ENCODE measurements at regions not wholly inside any gene's neighbourhood (a gene's known extent, or its start where the extent isn't known, plus 50 kb on each side); places are given as distances from the start of the nearest gene placed in this dataset.
"Not testable (repeated sequence)": the region's sequence is repeated elsewhere in the genome, so short reads cannot be mapped to it uniquely, and the experiment has no call there.

DNA sequence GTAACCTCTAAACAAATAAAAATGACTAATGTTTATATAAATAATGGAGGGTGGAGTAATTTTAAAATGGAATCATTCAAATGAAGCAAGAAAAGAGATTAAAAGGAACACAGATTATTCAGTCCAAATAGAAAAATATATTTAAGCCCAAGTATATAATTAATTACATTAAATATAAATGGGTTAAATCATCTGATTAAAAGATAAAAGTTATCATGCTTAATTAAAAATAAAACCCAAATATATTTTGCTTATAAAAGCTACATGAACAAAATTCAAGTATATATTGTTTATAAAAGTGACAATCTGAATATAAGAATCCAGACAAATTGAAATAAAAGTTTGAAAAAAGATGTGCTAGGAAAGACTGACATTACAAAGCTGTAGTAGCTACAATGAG lies 63.9 kb upstream of the ACTRT2 start:
- H3K27me3 ChIP-seq: no peaks in the 10 kb centered on the region
- TF ChIP-seq, protein P1, sequence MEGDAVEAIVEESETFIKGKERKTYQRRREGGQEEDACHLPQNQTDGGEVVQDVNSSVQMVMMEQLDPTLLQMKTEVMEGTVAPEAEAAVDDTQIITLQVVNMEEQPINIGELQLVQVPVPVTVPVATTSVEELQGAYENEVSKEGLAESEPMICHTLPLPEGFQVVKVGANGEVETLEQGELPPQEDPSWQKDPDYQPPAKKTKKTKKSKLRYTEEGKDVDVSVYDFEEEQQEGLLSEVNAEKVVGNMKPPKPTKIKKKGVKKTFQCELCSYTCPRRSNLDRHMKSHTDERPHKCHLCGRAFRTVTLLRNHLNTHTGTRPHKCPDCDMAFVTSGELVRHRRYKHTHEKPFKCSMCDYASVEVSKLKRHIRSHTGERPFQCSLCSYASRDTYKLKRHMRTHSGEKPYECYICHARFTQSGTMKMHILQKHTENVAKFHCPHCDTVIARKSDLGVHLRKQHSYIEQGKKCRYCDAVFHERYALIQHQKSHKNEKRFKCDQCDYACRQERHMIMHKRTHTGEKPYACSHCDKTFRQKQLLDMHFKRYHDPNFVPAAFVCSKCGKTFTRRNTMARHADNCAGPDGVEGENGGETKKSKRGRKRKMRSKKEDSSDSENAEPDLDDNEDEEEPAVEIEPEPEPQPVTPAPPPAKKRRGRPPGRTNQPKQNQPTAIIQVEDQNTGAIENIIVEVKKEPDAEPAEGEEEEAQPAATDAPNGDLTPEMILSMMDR (IDR thresholded peaks at IDR 0.05; ENCODE audit: low read depth, low read length): no peak
- H3K36me3 ChIP-seq: no peaks in the 10 kb centered on the region
- no peak for DNase-seq (ENCODE audit: low read depth in 1 of 2, low spot score in 1 of 2)
- H3K27ac ChIP-seq: no peak overlapping the region
- H3K9me3 ChIP-seq (ENCODE audit: low read depth): no peaks in the 10 kb centered on the region
- H3K4me3 ChIP-seq: no peak overlapping the region
- no peaks in the 10 kb centered on the region for H3K4me1 ChIP-seq (ENCODE audit: low read depth)

DNA sequence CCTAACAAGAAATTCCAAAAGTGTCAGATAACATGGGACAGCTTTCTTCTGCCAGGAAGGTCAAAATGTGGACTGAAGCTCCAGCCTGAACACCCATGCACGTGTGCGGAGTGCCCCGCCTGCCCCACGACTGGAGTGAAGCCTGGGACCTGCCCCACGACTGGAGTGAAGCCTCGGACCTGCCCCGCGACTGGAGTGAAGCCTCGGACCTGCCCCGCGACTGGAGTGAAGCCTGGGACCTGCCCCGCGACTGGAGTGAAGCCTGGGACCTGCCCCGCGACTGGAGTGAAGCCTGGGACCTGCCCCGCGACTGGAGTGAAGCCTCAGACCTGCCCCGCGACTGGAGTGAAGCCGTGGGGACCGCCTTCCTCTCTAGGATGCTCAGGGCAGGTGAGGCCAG lies 61.4 kb upstream of the ACTRT2 start:
- not testable (repeated sequence) for H3K27ac ChIP-seq; H3K9me3 ChIP-seq (ENCODE audit: low read depth); H3K36me3 ChIP-seq; H3K4me1 ChIP-seq (ENCODE audit: low read depth); H3K4me3 ChIP-seq; DNase-seq (ENCODE audit: low read depth in 1 of 2, low spot score in 1 of 2); H3K27me3 ChIP-seq

DNA sequence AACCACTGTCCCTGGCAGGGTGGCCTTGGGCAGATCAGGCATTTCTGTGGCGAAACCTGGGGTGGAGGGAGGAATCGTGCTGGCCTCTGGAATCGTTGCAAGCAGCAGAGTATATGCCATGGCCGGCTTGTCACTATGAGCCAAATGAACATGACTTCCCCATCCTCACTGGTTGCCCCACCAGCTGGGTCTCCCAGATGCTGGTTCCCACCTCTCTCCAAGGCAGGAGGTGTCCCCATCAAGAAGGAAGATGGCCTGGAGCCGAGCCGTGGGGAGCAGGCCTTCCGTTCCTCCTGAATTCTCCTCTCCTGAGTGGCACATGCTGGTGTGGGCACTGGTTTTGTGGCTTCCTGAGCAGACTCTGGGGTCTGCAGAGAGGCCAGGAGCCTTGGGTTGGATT lies 60.2 kb upstream of the ACTRT2 start:
- Histone ChIP-seq H3K27ac (no peak overlapping the region), H3K4me3 (no peak overlapping the region), H3K27me3 (no peaks in the 10 kb centered on the region), H3K9me3 (ENCODE audit: low read depth) (no peaks in the 10 kb centered on the region), H3K36me3 (no peaks in the 10 kb centered on the region), H3K4me1 (ENCODE audit: low read depth) (no peaks in the 10 kb centered on the region)
- no peak for DNase-seq (ENCODE audit: low read depth in 1 of 2, low spot score in 1 of 2)
- TF ChIP-seq, protein P1 (IDR thresholded peaks at IDR 0.05; ENCODE audit: low read depth, low read length): no peak

DNA sequence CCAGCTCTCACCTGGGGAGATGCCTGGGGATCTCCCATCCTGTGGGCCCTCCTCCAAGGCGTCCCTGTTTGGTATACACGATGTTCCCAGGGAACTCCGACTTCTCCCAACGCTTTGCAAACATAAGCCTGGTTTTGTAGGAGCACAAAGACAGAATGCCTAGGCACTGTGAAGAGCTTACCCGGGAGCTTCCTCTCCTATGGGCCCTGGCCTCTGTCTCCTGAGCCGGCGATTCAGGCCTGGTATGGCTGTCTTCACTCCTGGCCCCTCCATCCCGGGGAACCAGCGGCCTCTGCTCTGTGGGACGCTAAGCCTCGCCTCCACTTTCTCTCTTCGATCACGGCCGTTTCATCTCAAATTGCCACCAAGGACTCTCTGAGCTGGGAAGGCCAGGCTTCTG lies 59.6 kb upstream of the ACTRT2 start:
- H3K9me3 ChIP-seq (ENCODE audit: low read depth): no peaks in the 10 kb centered on the region
- TF ChIP-seq, protein P1 (IDR thresholded peaks at IDR 0.05; ENCODE audit: low read depth, low read length): no peak
- H3K27me3 ChIP-seq: no peaks in the 10 kb centered on the region
- H3K4me3 ChIP-seq: no peak overlapping the region
- DNase-seq (ENCODE audit: low read depth in 1 of 2, low spot score in 1 of 2): no peak
- no peaks in the 10 kb centered on the region for H3K4me1 ChIP-seq (ENCODE audit: low read depth)
- no peak overlapping the region for H3K27ac ChIP-seq
- H3K36me3 ChIP-seq: no peaks in the 10 kb centered on the region

DNA sequence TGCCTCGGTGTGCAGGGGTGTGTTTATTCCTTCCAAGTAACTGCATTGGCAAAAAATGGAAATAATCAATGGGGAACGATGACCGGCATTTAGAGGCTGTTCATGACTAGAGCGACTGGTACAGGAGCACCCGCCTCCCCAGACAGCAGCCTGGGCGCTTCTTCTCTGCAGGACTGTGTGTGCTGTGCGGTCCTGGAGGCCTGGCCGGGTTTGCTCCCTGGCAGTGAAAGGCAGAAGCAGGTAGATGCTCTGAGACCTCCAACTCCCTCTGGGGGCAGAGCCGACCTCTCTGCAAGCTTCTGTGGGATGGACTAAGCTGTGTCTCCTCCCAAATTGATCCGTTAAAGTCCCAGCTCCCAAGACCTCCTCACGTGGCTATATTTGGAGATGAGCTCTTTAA lies 59.2 kb upstream of the ACTRT2 start:
- no peaks in the 10 kb centered on the region for H3K9me3 ChIP-seq (ENCODE audit: low read depth)
- TF ChIP-seq, protein P1 (IDR thresholded peaks at IDR 0.05; ENCODE audit: low read depth, low read length): no peak
- no peaks in the 10 kb centered on the region for H3K4me1 ChIP-seq (ENCODE audit: low read depth)
- H3K36me3 ChIP-seq: no peaks in the 10 kb centered on the region
- no peaks in the 10 kb centered on the region for H3K27me3 ChIP-seq
- DNase-seq (ENCODE audit: low read depth in 1 of 2, low spot score in 1 of 2): no peak
- H3K4me3 ChIP-seq: no peak overlapping the region
- H3K27ac ChIP-seq: no peak overlapping the region

DNA sequence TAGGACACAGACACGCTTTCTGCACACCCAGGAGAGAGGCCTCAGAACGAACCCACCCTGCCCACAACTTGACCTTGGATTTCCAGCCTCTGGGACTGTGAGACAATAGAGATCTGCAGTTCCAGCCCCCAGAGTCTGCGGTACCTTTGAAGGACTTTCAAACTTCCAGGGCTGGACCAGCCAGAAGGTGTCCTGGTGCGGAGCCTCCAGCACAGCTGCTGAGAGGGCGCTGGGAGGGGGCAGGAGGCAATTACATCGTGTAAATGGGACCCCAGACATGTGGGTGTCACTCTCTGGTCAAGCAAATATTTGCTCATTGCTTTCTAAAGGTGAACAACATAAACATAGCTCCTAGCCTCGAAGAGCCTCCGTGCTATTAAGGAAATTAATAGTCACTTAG lies 58.7 kb upstream of the ACTRT2 start:
- TF ChIP-seq, protein P1 (IDR thresholded peaks at IDR 0.05; ENCODE audit: low read depth, low read length): no peak
- Histone ChIP-seq H3K9me3 (ENCODE audit: low read depth) (no peaks in the 10 kb centered on the region), H3K27ac (no peak overlapping the region), H3K27me3 (no peaks in the 10 kb centered on the region), H3K4me1 (ENCODE audit: low read depth) (no peaks in the 10 kb centered on the region), H3K36me3 (no peaks in the 10 kb centered on the region), H3K4me3 (no peak overlapping the region)
- no peak for DNase-seq (ENCODE audit: low read depth in 1 of 2, low spot score in 1 of 2)
